Trophoblast cell (in vitro differentiated cells and primary cell): ENCODE measurements at regions not wholly inside any gene's neighbourhood (a gene's known extent, or its start where the extent isn't known, plus 50 kb on each side); places are given as distances from the start of the nearest gene placed in this dataset.
A peak's percentile ranks its signal among the peaks of the same experiment; 100 is the strongest.

Experiments used
- DNase-seq, 2 donors: peaks; one replicate each; pipeline ENCODE4 v3.0.0-alpha.2; 2016
- H2AFZ ChIP-seq: 2 replicates; pipeline ENCODE4 v1.6.1; 2013; ENCODE audit warnings: low read length, moderate library complexity, mild to moderate bottlenecking; ENCODE audit not compliant: insufficient read depth, poor library complexity
- H2AK5ac ChIP-seq: 2 replicates; pipeline ENCODE4 v1.6.1; 2013; ENCODE audit warnings: mild to moderate bottlenecking, low read length
- H2BK120ac ChIP-seq: 2 replicates; pipeline ENCODE4 v1.6.1; 2013; ENCODE audit warnings: low read length, mild to moderate bottlenecking, moderate library complexity; ENCODE audit not compliant: insufficient read depth, poor library complexity
- H2BK12ac ChIP-seq: 2 replicates; pipeline ENCODE4 v1.6.1; 2013; ENCODE audit warnings: mild to moderate bottlenecking, low read length, moderate library complexity
- H2BK5ac ChIP-seq: 2 replicates; pipeline ENCODE4 v1.6.1; 2013; ENCODE audit warnings: low read length, low read depth, moderate library complexity, mild to moderate bottlenecking; ENCODE audit not compliant: poor library complexity
- H3K14ac ChIP-seq: 2 replicates; pipeline ENCODE4 v1.6.1; 2013; ENCODE audit warnings: mild to moderate bottlenecking, low read length
- H3K18ac ChIP-seq: 2 replicates; pipeline ENCODE4 v1.6.1; 2013; ENCODE audit warnings: mild to moderate bottlenecking, low read length
- H3K23ac ChIP-seq: 2 replicates; pipeline ENCODE4 v1.6.1; 2013; ENCODE audit warnings: low read length
- H3K27ac ChIP-seq: 2 replicates; pipeline ENCODE4 v1.5.1; 2013; ENCODE audit warnings: low read depth, mild to moderate bottlenecking, inconsistent platforms, low read length, moderate library complexity
- H3K27me3 ChIP-seq: 2 replicates; pipeline ENCODE4 v1.6.1; 2013; ENCODE audit warnings: inconsistent platforms, mild to moderate bottlenecking, low read length, moderate library complexity; ENCODE audit not compliant: insufficient read depth
- H3K36me3 ChIP-seq, 2 experiments: 1 replicate in 1 of 2; 2 replicates in 1 of 2; pipeline ENCODE4 v1.6.1; 2013; ENCODE audit warnings: low read length in 2 of 2, mild to moderate bottlenecking in 2 of 2, moderate library complexity in 1 of 2; ENCODE audit not compliant: insufficient read depth in 2 of 2, control insufficient read depth in 1 of 2
- H3K4ac ChIP-seq: 2 replicates; pipeline ENCODE4 v1.6.1; 2013; ENCODE audit warnings: low read depth, mild to moderate bottlenecking, low read length, moderate library complexity
- H3K4me1 ChIP-seq, 2 experiments: 1 replicate in 1 of 2; 2 replicates in 1 of 2; pipeline ENCODE4 v1.6.1; 2013; ENCODE audit warnings: low read length in 2 of 2, mild to moderate bottlenecking in 2 of 2, moderate library complexity in 1 of 2; ENCODE audit not compliant: insufficient read depth in 2 of 2, control insufficient read depth in 1 of 2
- H3K4me2 ChIP-seq: 2 replicates; pipeline ENCODE4 v1.6.1; 2013; ENCODE audit warnings: inconsistent platforms, mild to moderate bottlenecking, low read length, moderate library complexity
- H3K4me3 ChIP-seq: 2 replicates; pipeline ENCODE4 v1.5.1; 2013; ENCODE audit warnings: mild to moderate bottlenecking, low read depth, low read length, inconsistent platforms
- H3K79me1 ChIP-seq: one replicate; pipeline ENCODE4 v1.6.1; 2013; ENCODE audit warnings: low read length
- H3K79me2 ChIP-seq: 2 replicates; pipeline ENCODE4 v1.6.1; 2013; ENCODE audit warnings: low read length, mild to moderate bottlenecking; ENCODE audit not compliant: control insufficient read depth, insufficient read depth, poor library complexity
- H3K9ac ChIP-seq: 2 replicates; pipeline ENCODE4 v1.6.1; 2013; ENCODE audit warnings: mild to moderate bottlenecking, low read length
- H3K9me3 ChIP-seq: 2 replicates; pipeline ENCODE4 v1.6.1; 2013; ENCODE audit warnings: low read depth, mild to moderate bottlenecking, control low read depth, inconsistent platforms, low read length; ENCODE audit not compliant: insufficient read depth
- H4K12ac ChIP-seq: 2 replicates; pipeline ENCODE4 v1.6.1; 2013; ENCODE audit warnings: low read depth, mild to moderate bottlenecking, low read length, moderate library complexity
- H4K8ac ChIP-seq: 2 replicates; pipeline ENCODE4 v1.6.1; 2013; ENCODE audit warnings: low read depth, mild to moderate bottlenecking, low read length, moderate library complexity
- H4K91ac ChIP-seq: one replicate; pipeline ENCODE4 v1.6.1; 2013; ENCODE audit warnings: low read depth, mild to moderate bottlenecking, low read length, moderate library complexity
- WGBS: extraction: QIAGEN DNeasy Blood & Tissue Kit; methylation state at CpG from one replicate; pipeline ENCODE4 v1.1.7; 2013; ENCODE audit warnings: missing lambda C conversion rate; ENCODE audit not compliant: insufficient read length, insufficient coverage; ENCODE audit errors: extremely low coverage; 5-methylcytosine and 5-hydroxymethylcytosine counted together

- Histone ChIP-seq H3K23ac (no peak overlapping the region), H3K27me3 (no peaks in the 10 kb centered on the region), H3K36me3 (no peaks in the 10 kb centered on the region), H3K79me1 (no peaks in the 10 kb centered on the region), H4K12ac (no peak overlapping the region), H3K4me3 (no peak overlapping the region), H3K79me2 (no peaks in the 10 kb centered on the region), H2BK5ac (no peak overlapping the region), H2BK120ac (no peak overlapping the region), H3K4me1 (no peaks in the 10 kb centered on the region), H3K18ac (no peak overlapping the region), H3K14ac (no peak overlapping the region), H2AK5ac (no peak overlapping the region), H3K4me2 (no peak overlapping the region), H3K9ac (no peak overlapping the region), H4K8ac (no peak overlapping the region), H2BK12ac (no peak overlapping the region), H3K4ac (no peak overlapping the region), H2AFZ (no peak overlapping the region), H4K91ac (no peak overlapping the region), H3K27ac (no peak overlapping the region), H3K9me3 (no peaks in the 10 kb centered on the region)
- WGBS: no CpG with 5 or more reads among the region's 4 CpGs
- no peak for DNase-seq
Measured at GRCh38 chr18:55124078-55124763, 165.0 kb upstream of the CCDC68 start.

- no peaks in the 10 kb centered on the region for H3K79me1 ChIP-seq
- peak in 1 of 2 donors; percentile 8 for DNase-seq
Measured at GRCh38 chr18:55123361-55123760, 164.1 kb upstream of the CCDC68 start.

GRCh38 chr18:55121397-55122170 is 162.3 kb upstream of the CCDC68 start:
- no peak overlapping the region for H3K23ac ChIP-seq

More at GRCh38 chr18:55123361-55123760, 164.1 kb upstream of the CCDC68 start:
- no peak overlapping the region for H4K12ac ChIP-seq
- no peak overlapping the region for H4K91ac ChIP-seq
- H3K4me2 ChIP-seq: no peak overlapping the region
- H3K9me3 ChIP-seq: no peaks in the 10 kb centered on the region
- no peaks in the 10 kb centered on the region for H3K27me3 ChIP-seq
- H3K14ac ChIP-seq: no peak overlapping the region
- H3K27ac ChIP-seq: no peak overlapping the region
- H2AFZ ChIP-seq: no peak overlapping the region
- H3K4me1 ChIP-seq: no peaks in the 10 kb centered on the region
- H3K4ac ChIP-seq: no peak overlapping the region
- H2BK120ac ChIP-seq: no peak overlapping the region
- H4K8ac ChIP-seq: no peak overlapping the region
- H3K23ac ChIP-seq: no peak overlapping the region
- no peak overlapping the region for H2BK12ac ChIP-seq
- H3K79me2 ChIP-seq: no peaks in the 10 kb centered on the region
- H3K9ac ChIP-seq: no peak overlapping the region
- no peak overlapping the region for H3K18ac ChIP-seq
- H2BK5ac ChIP-seq: no peak overlapping the region
- no peaks in the 10 kb centered on the region for H3K36me3 ChIP-seq
- no peak overlapping the region for H3K4me3 ChIP-seq
- H2AK5ac ChIP-seq: no peak overlapping the region

GRCh38 chr18:55120896-55121295 is 161.6 kb upstream of the CCDC68 start:
- H3K14ac ChIP-seq: no peak overlapping the region
- no peaks in the 10 kb centered on the region for H3K36me3 ChIP-seq
- H3K79me1 ChIP-seq: no peaks in the 10 kb centered on the region
- H2AK5ac ChIP-seq: no peak overlapping the region
- H3K9ac ChIP-seq: no peak overlapping the region
- H3K4ac ChIP-seq: no peak overlapping the region
- H4K8ac ChIP-seq: no peak overlapping the region
- H2BK12ac ChIP-seq: no peak overlapping the region
- no peak overlapping the region for H3K4me3 ChIP-seq
- H2BK5ac ChIP-seq: no peak overlapping the region
- H3K9me3 ChIP-seq: no peaks in the 10 kb centered on the region
- no peak overlapping the region for H4K12ac ChIP-seq
- no peaks in the 10 kb centered on the region for H3K4me1 ChIP-seq
- no peak overlapping the region for H4K91ac ChIP-seq
- H3K23ac ChIP-seq: no peak overlapping the region
- no peak for DNase-seq
- no peak overlapping the region for H3K27ac ChIP-seq
- H3K4me2 ChIP-seq: no peak overlapping the region
- H2AFZ ChIP-seq: no peak overlapping the region
- no peak overlapping the region for H2BK120ac ChIP-seq
- no peak overlapping the region for H3K18ac ChIP-seq
- no peaks in the 10 kb centered on the region for H3K27me3 ChIP-seq
- no peaks in the 10 kb centered on the region for H3K79me2 ChIP-seq

More at GRCh38 chr18:55121397-55122170, 162.3 kb upstream of the CCDC68 start:
- WGBS: no CpG with 5 or more reads among the region's 10 CpGs
- no peak overlapping the region for H2BK12ac ChIP-seq
- H3K9me3 ChIP-seq: no peaks in the 10 kb centered on the region
- no peak overlapping the region for H3K27ac ChIP-seq
- H3K14ac ChIP-seq: no peak overlapping the region
- no peaks in the 10 kb centered on the region for H3K79me2 ChIP-seq
- H2AFZ ChIP-seq: no peak overlapping the region
- no peak overlapping the region for H2AK5ac ChIP-seq
- no peak overlapping the region for H3K9ac ChIP-seq
- no peak overlapping the region for H4K8ac ChIP-seq
- H4K91ac ChIP-seq: no peak overlapping the region
- H3K4me1 ChIP-seq: no peaks in the 10 kb centered on the region
- H4K12ac ChIP-seq: no peak overlapping the region
- no peak overlapping the region for H3K18ac ChIP-seq
- H3K4ac ChIP-seq: no peak overlapping the region
- no peak overlapping the region for H3K4me3 ChIP-seq
- no peak overlapping the region for H2BK120ac ChIP-seq
- H2BK5ac ChIP-seq: no peak overlapping the region
- no peaks in the 10 kb centered on the region for H3K36me3 ChIP-seq
- H3K79me1 ChIP-seq: no peaks in the 10 kb centered on the region
- no peaks in the 10 kb centered on the region for H3K27me3 ChIP-seq
- DNase-seq: no peak
- H3K4me2 ChIP-seq: no peak overlapping the region
